HEK293T (cell line): ENCODE measurements at regions not wholly inside any gene's neighbourhood (a gene's known extent, or its start where the extent isn't known, plus 50 kb on each side); places are given as distances from the start of the nearest gene placed in this dataset.
A peak's percentile ranks its signal among the peaks of the same experiment; 100 is the strongest.

Experiments
- CTCF ChIA-PET: fragments of 350-600 bp; formaldehyde crosslinking; extraction: SDS; loops from one replicate; lab custom pipeline; 2021; ENCODE audit warnings: antibody characterized with exemption, inconsistent platforms; lab: Yijun Ruan, JAX
- POLR2A ChIA-PET: fragments of 350-600 bp; formaldehyde crosslinking; extraction: SDS; loops from one replicate; lab custom pipeline; 2020; ENCODE audit warnings: antibody characterized with exemption, inconsistent platforms; lab: Yijun Ruan, JAX
- DNase-seq: peaks from one replicate; pipeline ENCODE4 v3.0.0; 2012; ENCODE audit warnings: mixed read lengths; ENCODE audit errors: extremely low spot score
- ARNT ChIP-seq: fragments of 450-650 bp; IDR thresholded peaks from 2 replicates; pipeline ENCODE4 v1.6.1; 2017; ENCODE audit warnings: mild to moderate bottlenecking
- BHLHE40 ChIP-seq: fragments of 450-650 bp; IDR thresholded peaks from 2 replicates; pipeline ENCODE4 v1.6.1; 2016; ENCODE audit warnings: mild to moderate bottlenecking, moderate library complexity, borderline replicate concordance
- CTBP1 ChIP-seq: fragments of 450-650 bp; IDR thresholded peaks from 2 replicates; pipeline ENCODE4 v1.6.1; 2016; ENCODE audit warnings: borderline replicate concordance
- ELF4 ChIP-seq: fragments of 450-650 bp; IDR thresholded peaks from 2 replicates; pipeline ENCODE4 v1.6.1; 2017; ENCODE audit warnings: antibody characterized with exemption
- FOXA1 ChIP-seq: fragments of 450-650 bp; IDR thresholded peaks from 2 replicates; pipeline ENCODE4 v1.6.1; 2016; ENCODE audit warnings: mild to moderate bottlenecking
- FOXK2 ChIP-seq: fragments of 450-650 bp; IDR thresholded peaks from 2 replicates; pipeline ENCODE4 v1.6.1; 2016; ENCODE audit warnings: mild to moderate bottlenecking
- FOXM1 ChIP-seq: fragments of 450-650 bp; IDR thresholded peaks from 2 replicates; pipeline ENCODE4 v1.6.1; 2017; ENCODE audit warnings: mild to moderate bottlenecking, borderline replicate concordance
- HDGF ChIP-seq: fragments of 450-650 bp; IDR thresholded peaks from 2 replicates; pipeline ENCODE4 v1.6.1; 2017; ENCODE audit warnings: antibody characterized with exemption, borderline replicate concordance
- L3MBTL2 ChIP-seq: fragments of 450-650 bp; conservative IDR thresholded peaks from 2 replicates; pipeline ENCODE4 v1.6.1; 2016; ENCODE audit warnings: mild to moderate bottlenecking
- LEF1 ChIP-seq: fragments of 450-650 bp; IDR thresholded peaks from 2 replicates; pipeline ENCODE4 v1.6.1; 2017; ENCODE audit warnings: mild to moderate bottlenecking, borderline replicate concordance
- NFRKB ChIP-seq: fragments of 450-650 bp; IDR thresholded peaks from 2 replicates; pipeline ENCODE4 v1.6.1; 2016; ENCODE audit warnings: mild to moderate bottlenecking, moderate library complexity
- SP1 ChIP-seq: fragments of 450-650 bp; IDR thresholded peaks from 2 replicates; pipeline ENCODE4 v1.6.1; 2017
- SUZ12 ChIP-seq: fragments of 450-650 bp; IDR thresholded peaks from 2 replicates; pipeline ENCODE4 v1.6.1; 2016; ENCODE audit warnings: mild to moderate bottlenecking
- TARDBP ChIP-seq: fragments of 450-650 bp; IDR thresholded peaks from 2 replicates; pipeline ENCODE4 v1.6.1; 2016
- ZNF384 ChIP-seq: fragments of 450-650 bp; IDR thresholded peaks from 2 replicates; pipeline ENCODE4 v1.6.1; 2016
- TF ChIP-seq, protein P1 (sequence below): fragments of 450-650 bp; IDR thresholded peaks from 2 replicates; pipeline ENCODE4 v1.6.1; 2016

DNA sequence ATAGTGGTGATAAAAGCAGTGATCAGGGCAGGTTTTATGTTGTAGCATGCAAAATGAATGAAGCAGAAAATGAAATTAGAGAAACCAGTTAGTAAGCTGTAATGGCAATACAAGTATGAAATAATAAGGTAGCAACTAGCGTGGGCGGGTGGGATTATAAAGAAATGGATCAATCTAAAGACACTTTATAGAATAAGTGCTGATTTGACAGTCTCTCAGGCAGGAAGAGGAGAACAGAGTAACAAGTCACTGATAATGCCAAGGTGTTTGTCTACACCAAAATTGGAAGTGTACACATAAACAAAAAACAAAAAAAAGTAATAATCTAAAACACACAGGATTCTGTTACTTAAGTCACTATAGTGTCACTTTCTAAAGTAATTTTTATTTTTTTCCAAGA lies 51.0 kb upstream of the PCBP1 start:
- DNase-seq: no peak
- TF ChIP-seq, protein P1, sequence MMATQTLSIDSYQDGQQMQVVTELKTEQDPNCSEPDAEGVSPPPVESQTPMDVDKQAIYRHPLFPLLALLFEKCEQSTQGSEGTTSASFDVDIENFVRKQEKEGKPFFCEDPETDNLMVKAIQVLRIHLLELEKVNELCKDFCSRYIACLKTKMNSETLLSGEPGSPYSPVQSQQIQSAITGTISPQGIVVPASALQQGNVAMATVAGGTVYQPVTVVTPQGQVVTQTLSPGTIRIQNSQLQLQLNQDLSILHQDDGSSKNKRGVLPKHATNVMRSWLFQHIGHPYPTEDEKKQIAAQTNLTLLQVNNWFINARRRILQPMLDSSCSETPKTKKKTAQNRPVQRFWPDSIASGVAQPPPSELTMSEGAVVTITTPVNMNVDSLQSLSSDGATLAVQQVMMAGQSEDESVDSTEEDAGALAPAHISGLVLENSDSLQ: no peak
- no peak for TF ChIP-seq TARDBP
- no peak for TF ChIP-seq SP1
- no peak for TF ChIP-seq LEF1
- TF ChIP-seq BHLHE40: no peak
- TF ChIP-seq CTBP1: no peak
- no peak for TF ChIP-seq L3MBTL2
- no peak for TF ChIP-seq FOXM1
- TF ChIP-seq NFRKB: no peak
- TF ChIP-seq ELF4: no peak
- no peak for TF ChIP-seq ARNT
- CTCF ChIA-PET: interaction anchor here (0.7 kb wide), 1 partner anchor 120 kb away, joined by 3 read pairs; no protein-coding TSS in a partner anchor
- POLR2A ChIA-PET: interaction anchor here (2.5 kb wide), 1 partner anchor 122 kb away, joined by 7 read pairs; no protein-coding TSS in a partner anchor

DNA sequence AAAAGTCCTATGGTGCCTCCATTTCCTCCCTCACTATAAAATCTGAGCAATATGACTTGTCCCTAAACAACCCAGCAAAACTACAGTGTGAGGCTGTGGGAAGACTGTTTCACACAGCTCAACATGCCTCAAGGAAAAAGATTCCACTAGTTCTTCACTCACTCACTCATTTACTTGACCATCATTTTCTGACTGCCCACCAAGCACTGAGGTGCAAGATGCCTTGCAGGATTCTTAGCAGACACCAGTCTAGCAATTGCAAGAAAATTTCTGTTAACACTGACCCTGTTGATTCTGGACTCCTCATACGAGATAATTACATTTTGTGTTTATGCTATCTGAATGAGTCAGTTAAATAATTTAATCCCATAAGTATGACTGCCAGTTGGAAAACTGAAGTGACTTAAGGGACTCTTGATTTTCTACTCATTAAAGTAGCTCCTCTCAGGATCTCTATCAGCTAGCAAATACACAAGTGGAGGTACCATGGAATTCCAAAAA lies 51.9 kb upstream of the PCBP1 start:
- CTCF ChIA-PET: interaction anchor here (0.6 kb wide), 1 partner anchor 8 kb away, joined by 5 read pairs; no protein-coding TSS in a partner anchor
- no peak for TF ChIP-seq FOXK2
- TF ChIP-seq CTBP1: no peak
- TF ChIP-seq L3MBTL2: no peak
- POLR2A ChIA-PET: no interaction called here
- DNase-seq: no peak

DNA sequence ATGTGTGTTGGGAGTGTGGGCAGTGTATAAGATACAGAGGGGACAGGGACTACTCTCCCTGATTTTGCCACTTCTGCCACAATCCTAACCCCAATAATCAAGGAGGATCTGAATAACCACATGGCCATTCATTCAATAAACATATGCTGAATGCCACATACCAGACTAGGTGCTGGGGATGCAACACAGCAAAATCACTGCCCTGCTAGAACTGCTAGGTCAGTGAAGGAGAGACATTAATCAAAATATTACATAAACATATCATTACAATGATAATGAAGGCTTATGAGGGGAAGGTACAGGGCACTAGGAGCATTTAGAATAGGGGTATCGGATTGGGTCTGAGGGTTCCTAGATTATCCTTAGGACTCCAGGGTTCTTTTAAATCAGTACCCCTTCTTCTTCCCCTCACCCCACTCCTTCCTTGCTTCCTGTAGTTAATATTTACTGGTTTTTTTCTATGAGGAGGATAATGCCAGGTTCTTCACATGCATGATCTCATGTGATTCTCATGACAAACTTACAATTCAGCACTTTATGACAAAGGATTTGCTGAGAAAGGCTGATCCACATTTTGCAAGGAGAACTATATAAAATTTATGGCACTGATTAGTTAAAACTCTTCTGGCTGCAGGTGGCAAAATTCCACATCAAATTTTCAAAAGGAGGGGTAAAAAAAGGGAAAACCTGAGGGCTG lies 56.4 kb upstream of the PCBP1 start:
- TF ChIP-seq FOXK2 (no peak), ELF4 (no peak), L3MBTL2 (no peak), TARDBP (no peak), HDGF (no peak), NFRKB (no peak), BHLHE40 (no peak), ARNT (no peak), ZNF384 (no peak), SP1 (no peak), FOXA1 (no peak), LEF1 (no peak)
- DNase-seq: no peak
- POLR2A ChIA-PET: interaction anchor here (1.6 kb wide), 1 partner anchor 117 kb away, joined by 5 read pairs; the partner anchor contains the start of gene MXD1
- CTCF ChIA-PET: no interaction called here

DNA sequence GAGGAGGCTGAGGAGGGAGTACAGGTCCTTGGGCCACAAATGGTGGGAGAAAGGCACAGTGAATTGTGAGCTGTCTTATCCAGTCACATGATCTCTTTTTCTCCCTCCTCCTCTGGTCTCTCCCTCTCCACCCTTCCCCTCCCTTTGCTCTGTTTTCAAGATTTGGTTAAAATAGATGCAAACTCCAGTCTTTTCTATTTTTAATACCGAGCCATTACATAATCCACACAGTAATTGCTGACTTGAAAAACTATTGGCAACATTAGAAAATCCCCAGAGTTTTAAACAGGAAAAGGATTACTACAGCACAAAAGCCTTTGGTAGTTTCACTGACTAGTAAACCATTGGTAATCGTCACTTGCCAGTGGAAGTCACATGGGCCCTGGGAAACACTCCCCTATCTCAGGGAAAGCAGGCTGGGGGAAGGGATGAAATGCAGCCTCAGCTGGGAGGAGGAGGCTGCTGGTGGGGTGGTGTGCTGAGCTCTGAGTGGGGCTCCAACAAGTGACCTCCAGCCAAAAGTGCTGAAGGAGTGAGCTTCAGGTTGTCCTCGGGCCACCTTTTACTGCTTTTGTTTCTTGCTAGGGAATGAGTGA lies 57.4 kb upstream of the PCBP1 start:
- CTCF ChIA-PET: interaction anchor here (0.7 kb wide), 1 partner anchor 261 kb away, joined by 3 read pairs; no protein-coding TSS in a partner anchor
- POLR2A ChIA-PET: interaction anchor here (1.6 kb wide), 1 partner anchor 116 kb away, joined by 5 read pairs; the partner anchor contains the start of gene MXD1
- DNase-seq: peak; percentile 54
- TF ChIP-seq SUZ12 (no peak), BHLHE40 (no peak), CTBP1 (no peak), NFRKB (no peak), SP1 (no peak)

DNA sequence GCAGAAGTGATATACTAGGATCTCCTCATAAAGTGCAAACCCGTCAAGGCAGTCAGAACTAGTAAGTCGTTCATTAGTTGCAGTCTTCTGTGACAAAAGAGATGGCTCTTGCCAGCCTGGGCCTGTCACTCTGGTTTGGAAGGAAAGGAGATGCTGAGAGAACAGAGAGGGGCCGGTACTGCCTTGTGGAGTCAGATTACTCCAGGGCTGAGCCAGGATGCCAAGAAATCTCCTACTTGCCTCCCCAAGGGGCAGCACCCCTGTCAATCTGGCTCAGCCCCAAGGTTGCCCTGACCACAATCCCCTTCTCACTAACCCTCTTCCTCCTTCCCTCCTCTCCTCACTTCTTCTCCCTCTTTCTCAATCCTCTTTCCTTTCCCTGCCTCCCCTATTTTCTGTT lies 62.9 kb upstream of the ASPRV1 start:
- ChIA-PET CTCF (no interaction called here), POLR2A (no interaction called here)
- TF ChIP-seq LEF1: no peak
- DNase-seq: no peak

DNA sequence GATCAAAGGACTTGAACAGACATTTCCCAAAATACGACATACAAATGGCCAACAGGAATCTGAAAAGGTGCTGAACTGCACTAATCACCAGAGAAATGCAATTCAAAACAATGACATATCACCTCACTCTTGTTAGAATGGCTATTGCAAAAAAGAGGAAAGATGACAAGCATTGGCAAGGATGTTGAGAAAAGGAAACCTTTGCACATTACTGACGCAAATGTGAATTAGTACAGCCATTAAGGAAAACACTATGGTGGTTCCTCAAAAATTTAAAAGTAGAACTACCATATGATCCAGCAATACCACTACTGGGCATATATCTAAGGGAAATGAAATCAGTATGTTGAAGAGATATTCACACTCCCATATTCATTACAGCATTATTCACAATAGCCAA lies 57.7 kb upstream of the ASPRV1 start:
- TF ChIP-seq SUZ12 (no peak), FOXK2 (no peak), FOXM1 (no peak), ELF4 (no peak), CTBP1 (no peak), ZNF384 (no peak), LEF1 (no peak), NFRKB (no peak), TARDBP (no peak), FOXA1 (no peak), SP1 (no peak), ARNT (no peak), HDGF (no peak), BHLHE40 (no peak)
- TF ChIP-seq, protein P1: no peak
- CTCF ChIA-PET: no interaction called here
- DNase-seq: no peak
- POLR2A ChIA-PET: no interaction called here

DNA sequence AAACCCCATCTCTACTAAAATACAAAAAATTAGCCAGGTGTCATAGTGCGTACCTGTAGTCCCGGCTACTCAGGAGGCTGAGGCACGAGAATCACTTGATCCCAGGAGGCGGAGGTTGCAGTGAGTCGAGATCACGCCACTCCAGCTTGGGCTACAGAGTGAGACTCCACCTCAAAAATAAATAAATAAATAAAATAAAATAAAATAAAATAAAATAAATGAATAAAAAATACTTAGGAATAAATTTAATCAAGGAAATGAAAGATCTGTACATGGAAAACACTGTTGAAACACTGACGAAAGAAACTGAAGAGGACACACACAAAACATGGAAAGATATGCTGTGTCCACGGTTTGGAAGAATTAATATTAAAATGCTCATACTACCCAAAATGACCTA lies 56.5 kb upstream of the ASPRV1 start:
- TF ChIP-seq CTBP1: no peak
- no peak for TF ChIP-seq FOXM1
- TF ChIP-seq, protein P1: no peak
- no peak for TF ChIP-seq ZNF384
- no peak for TF ChIP-seq NFRKB
- no peak for TF ChIP-seq HDGF
- no peak for TF ChIP-seq TARDBP
- TF ChIP-seq SUZ12: no peak
- TF ChIP-seq LEF1: no peak
- no peak for TF ChIP-seq ARNT
- no peak for TF ChIP-seq FOXK2
- no peak for TF ChIP-seq BHLHE40
- TF ChIP-seq SP1: no peak
- no peak for TF ChIP-seq ELF4
- no peak for TF ChIP-seq L3MBTL2
- POLR2A ChIA-PET: no interaction called here
- CTCF ChIA-PET: no interaction called here
- no peak for DNase-seq
